Heart left ventricle (tissue), 16 donors: ENCODE measurements at regions not wholly inside any gene's neighbourhood (a gene's known extent, or its start where the extent isn't known, plus 50 kb on each side); places are given as distances from the start of the nearest gene placed in this dataset.

ENCODE experiments used
- ATAC-seq, 4 donors: fragments of 200-7000 bp; cut with Tn5 transposase; one replicate each; pipeline ENCODE4 v1.9.1; 2020 to 2022; ENCODE audit warnings: moderate library complexity in 4 of 4, mild to moderate bottlenecking in 3 of 4, moderate number of reproducible peaks in 1 of 4
- DNase-seq, 5 donors: peaks; one replicate each; pipeline ENCODE4 v3.0.0-alpha.2; 2020
- H3K27ac ChIP-seq, 12 donors: fragments of 200-600 bp; sonication (generic) in 4 of 12; one replicate each; pipeline versions ENCODE4 v1.5.0 to v1.8.0; 2016 to 2022; ENCODE audit warnings: mild to moderate bottlenecking in 2 of 12
- H3K27me3 ChIP-seq, 9 donors: fragments of 200-600 bp; sonication (generic) in 2 of 9; one replicate each; pipeline versions ENCODE4 v1.5.1 to v1.8.0; 2016 to 2022; ENCODE audit warnings: mild to moderate bottlenecking in 3 of 9
- H3K36me3 ChIP-seq, 9 donors: fragments of 200-600 bp; sonication (generic) in 2 of 9; one replicate each; pipeline versions ENCODE4 v1.5.0 to v1.8.0; 2018 to 2022; ENCODE audit warnings: mild to moderate bottlenecking in 2 of 9
- H3K4me1 ChIP-seq, 12 donors: fragments of 200-600 bp; sonication (generic) in 4 of 12; one replicate each; pipeline versions ENCODE4 v1.5.0 to v1.8.0; 2016 to 2022; ENCODE audit warnings: mild to moderate bottlenecking in 3 of 12
- H3K4me3 ChIP-seq, 12 donors: fragments of 200-600 bp; sonication (generic) in 4 of 12; one replicate each; pipeline versions ENCODE4 v1.5.0 to v1.8.0; 2017 to 2022; ENCODE audit warnings: mild to moderate bottlenecking in 9 of 12, moderate library complexity in 4 of 12
- H3K9me3 ChIP-seq, 12 donors: fragments of 200-600 bp; sonication (generic) in 4 of 12; one replicate each; pipeline versions ENCODE4 v1.5.0 to v1.8.0; 2016 to 2022; ENCODE audit warnings: mild to moderate bottlenecking in 1 of 12
- POLR2A ChIP-seq, 2 donors: fragments of 450-650 bp; IDR thresholded peaks; one replicate each; pipeline ENCODE4 v1.6.1; 2017; ENCODE audit warnings: antibody characterized with exemption in 2 of 2, mild to moderate bottlenecking in 2 of 2, moderate library complexity in 2 of 2
- WGBS, 4 donors: extraction: QIAGEN DNeasy Blood & Tissue Kit in 2 of 4; methylation state at CpG; one replicate each; pipeline versions ENCODE4 v1.1.5 to v1.1.7; 2013 to 2018; 5-methylcytosine and 5-hydroxymethylcytosine counted together
- intact Hi-C, 10 donors: fragments of 100-400 bp; cut with DNase I; formaldehyde crosslinking; loops; one replicate each; pipeline versions ENCODE4 v1.11.1 to v1.14.2; 2022
- TF ChIP-seq, protein P1 (sequence below), 12 donors: fragments of 200-600 bp; sonication (generic) in 4 of 12; IDR thresholded peaks; one replicate each; pipeline versions ENCODE4 v1.5.0 to v1.8.0; 2018 to 2022; ENCODE audit warnings: antibody characterized with exemption in 12 of 12, mild to moderate bottlenecking in 5 of 12
- donor health status: ischemic (EF 13 %, LVEDD 7.1; RV severe dilation, severe dysfunction).
- donor health status: healthy with polysubstance abuse.
- donor health status: DM: no; HTN: yes; CAD: no.
- donor health status: DM: no; HTN: no; CAD: no.
- donor health status: ischemic (EF 25% LVEDD 6.9; RV normal size, moderate dysfunction).
- donor health status: ischemic (EF 25% LVEDD 5.7; RV mildly dilated, moderate dysfunction).
- donor health status: healthy.
- donor health status: DM: yes; HTN: yes; CAD: no.
- donor health status: ischemic (EF 35%, LVEDD 5.7; RV mildly dilated, moderate dysfunction).
- donor health status: nonischemic (EF 11% LVEDD 7.7; RV severe dilation, severe dysfunction).
- donor health status: DM: yes; HTN: yes; CAD: no.
- donor health status: PGD.
- donor health status: ischemic (EF 29% LVEDD 5.4; RV normal size, mild dysfunction).
- donor health status: nonischemic (EF 23%, LVEDD 6.1; RV moderate dilation, normal function).

DNA sequence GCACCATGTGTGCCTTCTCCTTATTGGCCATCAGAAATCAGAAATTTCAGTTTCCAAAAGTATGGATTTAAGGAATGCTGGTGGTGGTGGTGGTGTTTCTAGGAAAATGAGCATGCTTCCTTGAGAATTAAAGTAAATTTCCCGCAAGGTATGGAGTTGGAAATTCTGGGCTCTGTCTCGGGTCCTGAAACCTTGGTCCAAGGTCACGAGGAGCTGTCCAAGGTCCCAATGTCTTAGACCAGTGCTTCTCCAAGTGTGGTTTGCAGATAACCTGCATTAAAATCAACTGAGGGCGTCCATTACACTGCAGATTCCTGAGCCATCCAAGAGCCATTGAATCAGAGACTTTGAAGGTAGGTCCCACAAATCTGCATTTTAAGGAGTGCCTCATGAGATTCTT, 210.9 kb upstream of the PKDCC start:
- intact Hi-C loops: no loop called here

GRCh38 chr2:41837610-41838009, 210.2 kb upstream of the PKDCC start:
- intact Hi-C loops: no loop called here
- Histone ChIP-seq H3K4me3 (no peak overlapping the region), H3K27me3 (peaks cover 0 to 7% (median 0%) of the 10 kb centered on the region in 9 donors), H3K4me1 (peaks cover 0 to 13% (median 3%) of the 10 kb centered on the region in 12 donors), H3K9me3 (no peaks in the 10 kb centered on the region), H3K36me3 (no peaks in the 10 kb centered on the region), H3K27ac (no peak overlapping the region)
- no peak for TF ChIP-seq POLR2A (IDR thresholded peaks at IDR 0.05)
- TF ChIP-seq, protein P1, sequence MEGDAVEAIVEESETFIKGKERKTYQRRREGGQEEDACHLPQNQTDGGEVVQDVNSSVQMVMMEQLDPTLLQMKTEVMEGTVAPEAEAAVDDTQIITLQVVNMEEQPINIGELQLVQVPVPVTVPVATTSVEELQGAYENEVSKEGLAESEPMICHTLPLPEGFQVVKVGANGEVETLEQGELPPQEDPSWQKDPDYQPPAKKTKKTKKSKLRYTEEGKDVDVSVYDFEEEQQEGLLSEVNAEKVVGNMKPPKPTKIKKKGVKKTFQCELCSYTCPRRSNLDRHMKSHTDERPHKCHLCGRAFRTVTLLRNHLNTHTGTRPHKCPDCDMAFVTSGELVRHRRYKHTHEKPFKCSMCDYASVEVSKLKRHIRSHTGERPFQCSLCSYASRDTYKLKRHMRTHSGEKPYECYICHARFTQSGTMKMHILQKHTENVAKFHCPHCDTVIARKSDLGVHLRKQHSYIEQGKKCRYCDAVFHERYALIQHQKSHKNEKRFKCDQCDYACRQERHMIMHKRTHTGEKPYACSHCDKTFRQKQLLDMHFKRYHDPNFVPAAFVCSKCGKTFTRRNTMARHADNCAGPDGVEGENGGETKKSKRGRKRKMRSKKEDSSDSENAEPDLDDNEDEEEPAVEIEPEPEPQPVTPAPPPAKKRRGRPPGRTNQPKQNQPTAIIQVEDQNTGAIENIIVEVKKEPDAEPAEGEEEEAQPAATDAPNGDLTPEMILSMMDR (IDR thresholded peaks at IDR 0.05): no peak
- no peak for DNase-seq
- ATAC-seq: no peak

More for the DNA sequence above, 210.9 kb upstream of the PKDCC start:
- Histone ChIP-seq H3K4me3 (no peak overlapping the region), H3K9me3 (no peaks in the 10 kb centered on the region), H3K27me3 (peaks cover 0 to 7% (median 0%) of the 10 kb centered on the region in 9 donors), H3K27ac (no peak overlapping the region), H3K4me1 (peaks cover 0 to 13% (median 3%) of the 10 kb centered on the region in 12 donors), H3K36me3 (no peaks in the 10 kb centered on the region)
- TF ChIP-seq POLR2A (IDR thresholded peaks at IDR 0.05): no peak
- TF ChIP-seq, protein P1 (IDR thresholded peaks at IDR 0.05): no peak
- WGBS, 4 donors: 5 to 19% (median 15%) methylated on average over 3 to 4 of the region's 4 CpGs
- DNase-seq (peak in 3 of 5 donors; percentile 16 to 27 (median 26)), ATAC-seq (no peak)

GRCh38 chr2:41840702-41841551, 206.9 kb upstream of the PKDCC start:
- H3K27me3 ChIP-seq: peaks cover 0 to 7% (median 0%) of the 10 kb centered on the region in 9 donors
- 1% methylated on average over 44 to 48 of the region's 48 CpGs for WGBS, 4 donors

GRCh38 chr2:41846962-41847361, 200.9 kb upstream of the PKDCC start:
- intact Hi-C loops: no loop called here
- Histone ChIP-seq H3K4me3 (no peak overlapping the region), H3K36me3 (no peaks in the 10 kb centered on the region), H3K4me1 (peaks cover 0 to 1% (median 0%) of the 10 kb centered on the region in 12 donors), H3K27ac (no peak overlapping the region), H3K9me3 (no peaks in the 10 kb centered on the region), H3K27me3 (peaks cover 0 to 17% (median 0%) of the 10 kb centered on the region in 9 donors)
- ATAC-seq (no peak), DNase-seq (no peak)
- 31 to 77% (median 43%) methylated on average over 1 of the region's 1 CpG for WGBS, 4 donors
- no peak for TF ChIP-seq POLR2A (IDR thresholded peaks at IDR 0.05)
- TF ChIP-seq, protein P1 (IDR thresholded peaks at IDR 0.05): no peak

More at GRCh38 chr2:41840702-41841551, 206.9 kb upstream of the PKDCC start:
- Histone ChIP-seq H3K4me3 (peak overlapping the region; percentile 34 to 89 (median 68)), H3K27ac (peak overlapping the region; percentile 13 to 87 (median 64)), H3K36me3 (no peaks in the 10 kb centered on the region), H3K9me3 (no peaks in the 10 kb centered on the region), H3K4me1 (peaks cover 0 to 13% (median 3%) of the 10 kb centered on the region in 12 donors)
- intact Hi-C loops: no loop called here
- ATAC-seq (peak; percentile 99 to 100 (median 100)), DNase-seq (peak; percentile 94 to 96 (median 95))
- TF ChIP-seq, protein P1 (IDR thresholded peaks at IDR 0.05): peak; percentile 80 to 99 (median 95)
- TF ChIP-seq POLR2A (IDR thresholded peaks at IDR 0.05): peak in 1 of 2 donors; percentile 53
